GM18951 (cell line): ENCODE measurements at regions not wholly inside any gene's neighbourhood (a gene's known extent, or its start where the extent isn't known, plus 50 kb on each side); places are given as distances from the start of the nearest gene placed in this dataset.
"Not testable (repeated sequence)": the region's sequence is repeated elsewhere in the genome, so short reads cannot be mapped to it uniquely, and the experiment has no call there.

ENCODE experiments used
- POLR2A ChIP-seq: IDR thresholded peaks from 4 replicates; pipeline ENCODE4 v1.6.1; 2011; ENCODE audit warnings: mild to moderate bottlenecking; ENCODE audit not compliant: insufficient read length, insufficient read depth; ENCODE audit errors: extremely low read depth
- in situ Hi-C: fragments of 300-500 bp; cut with MboI; formaldehyde crosslinking; loops from one replicate; pipeline ENCODE4 v1.12.0; 2022; ENCODE audit warnings: low sequenced_read_pairs, mixed read lengths, inconsistent platforms; ENCODE audit not compliant: unreplicated experiment

- in situ Hi-C loops: no loop called here
- no peak for TF ChIP-seq POLR2A
These were observed 196.2 kb upstream of the CFAP20DC start for GRCh38 chr3:59245859-59246501.

DNA sequence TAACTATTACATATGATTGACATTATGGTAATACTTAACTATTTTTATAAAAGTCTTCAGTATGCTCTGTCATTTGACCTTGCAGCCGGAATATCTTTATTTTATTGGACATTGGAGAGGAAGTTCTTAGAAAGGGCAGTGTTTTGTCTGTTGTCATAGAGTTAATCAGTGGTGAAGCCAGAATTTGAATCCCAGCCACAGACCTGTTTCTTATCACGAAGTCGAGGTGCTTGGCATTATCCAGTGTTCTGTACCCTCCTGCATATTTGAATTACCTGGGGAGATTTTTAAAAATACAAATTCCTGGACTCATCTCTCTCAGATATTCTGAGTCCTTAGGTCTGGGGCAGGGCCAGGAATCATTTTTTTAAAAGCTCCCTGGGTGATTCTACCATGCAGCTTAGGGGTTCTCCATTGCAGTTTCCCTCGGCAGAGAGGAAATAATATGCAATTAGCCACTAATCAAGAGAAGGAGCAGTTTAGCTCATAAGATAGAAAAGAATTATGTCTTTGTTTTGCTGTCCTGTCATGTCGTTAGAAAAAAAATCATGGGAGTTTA lies 195.6 kb upstream of the CFAP20DC start:
- no peak for TF ChIP-seq POLR2A

GRCh38 chr3:59244343-59244742 lies 194.5 kb upstream of the CFAP20DC start:
- in situ Hi-C loops: no loop called here
- TF ChIP-seq POLR2A: no peak

More for the DNA sequence above, 195.6 kb upstream of the CFAP20DC start:
- in situ Hi-C loops: no loop called here

GRCh38 chr3:59243476-59243875 lies 193.7 kb upstream of the CFAP20DC start:
- TF ChIP-seq POLR2A: no peak
- in situ Hi-C loops: no loop called here

GRCh38 chr3:59240666-59241255 lies 190.9 kb upstream of the CFAP20DC start:
- in situ Hi-C loops: no loop called here
- TF ChIP-seq POLR2A: no peak

GRCh38 chr3:59237121-59237520 lies 187.3 kb upstream of the CFAP20DC start:
- no peak for TF ChIP-seq POLR2A
- in situ Hi-C loops: no loop called here

- in situ Hi-C loops: no loop called here
- no peak for TF ChIP-seq POLR2A
These were observed 185.8 kb upstream of the CFAP20DC start for GRCh38 chr3:59235634-59236012.

GRCh38 chr3:59234884-59235633 lies 185.2 kb upstream of the CFAP20DC start:
- in situ Hi-C loops: no loop called here
- TF ChIP-seq POLR2A: no peak

DNA sequence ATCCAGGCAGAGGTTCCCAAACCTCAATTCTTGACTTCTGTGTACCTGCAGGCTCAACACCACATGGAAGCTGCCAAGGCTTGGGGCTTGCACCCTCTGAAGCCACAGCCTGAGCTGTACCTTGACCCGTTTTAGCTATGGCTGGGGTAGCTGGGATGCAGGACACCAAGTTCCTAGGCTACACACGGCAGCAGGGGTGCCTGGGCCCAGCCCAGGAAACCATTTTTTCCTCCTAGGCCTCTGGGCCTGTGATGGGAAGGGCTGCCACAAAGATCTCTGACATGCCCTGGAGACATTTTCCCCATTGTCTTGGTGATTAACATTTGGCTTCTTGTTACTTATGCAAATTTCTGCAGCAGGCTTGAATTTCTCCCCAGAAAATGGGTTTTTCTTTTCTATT lies 180.6 kb upstream of the CFAP20DC start:
- in situ Hi-C loops: not testable (repeated sequence)

DNA sequence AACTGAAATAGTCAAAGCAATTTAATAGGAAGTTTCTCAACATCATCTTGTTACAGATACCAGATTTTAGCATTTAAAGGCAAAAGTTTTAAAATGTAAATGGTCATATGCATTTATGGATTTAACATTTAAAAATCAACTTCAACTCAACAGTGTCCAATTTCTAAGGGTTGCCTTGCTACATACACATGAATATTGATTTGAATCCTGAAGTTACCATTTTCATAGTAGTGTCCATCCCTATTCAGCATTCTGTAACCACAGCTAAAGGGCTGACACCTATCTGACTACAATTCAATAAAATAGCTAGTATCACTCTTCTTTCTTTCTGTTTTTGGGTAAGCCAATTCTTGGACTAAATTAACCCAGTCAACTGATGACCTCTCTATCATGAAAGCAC lies 164.0 kb upstream of the CFAP20DC start:
- no peak for TF ChIP-seq POLR2A
- in situ Hi-C loops: loop anchor here (25.0 kb wide), 1 partner anchor 648 kb away; no protein-coding TSS in a partner anchor

- no peak for TF ChIP-seq POLR2A
- in situ Hi-C loops: loop anchor here (25.0 kb wide), 1 partner anchor 650 kb away; no protein-coding TSS in a partner anchor
These were observed 162.4 kb upstream of the CFAP20DC start for GRCh38 chr3:59212128-59212779.

- in situ Hi-C loops: loop anchor here (25.0 kb wide), 1 partner anchor 652 kb away; no protein-coding TSS in a partner anchor
- no peak for TF ChIP-seq POLR2A
These were observed 160.4 kb upstream of the CFAP20DC start for GRCh38 chr3:59210260-59210659.

DNA sequence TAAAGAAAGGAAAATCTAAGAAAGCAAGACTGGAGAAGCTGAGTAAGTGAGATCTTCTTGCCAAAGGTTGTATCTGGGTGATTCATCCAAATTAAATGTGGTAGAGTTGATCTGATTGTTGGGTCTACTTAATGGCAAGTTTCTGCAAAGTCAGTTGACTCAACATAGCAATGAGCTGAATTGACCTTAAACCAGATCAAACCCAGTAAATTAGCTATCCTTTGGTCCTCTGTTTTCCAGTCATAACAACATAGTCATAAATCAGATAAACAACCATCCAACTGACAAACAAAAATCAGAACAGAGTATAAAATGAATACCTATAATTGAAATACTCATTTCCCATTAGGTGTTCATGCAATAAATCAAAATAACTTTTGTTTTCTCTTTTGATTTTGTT lies 142.6 kb upstream of the CFAP20DC start:
- in situ Hi-C loops: no loop called here
- no peak for TF ChIP-seq POLR2A

GRCh38 chr3:59191651-59192050 lies 141.8 kb upstream of the CFAP20DC start:
- TF ChIP-seq POLR2A: no peak
- in situ Hi-C loops: no loop called here
